Pancreas (tissue), 10 donors: ENCODE measurements at regions not wholly inside any gene's neighbourhood (a gene's known extent, or its start where the extent isn't known, plus 50 kb on each side); places are given as distances from the start of the nearest gene placed in this dataset.

Experiments
- ATAC-seq, 4 donors: fragments of 200-7000 bp; cut with Tn5 transposase; one replicate each; pipeline versions ENCODE4 v1.8.0 to v1.9.1; 2020; ENCODE audit warnings: mild to moderate bottlenecking in 4 of 4, moderate library complexity in 4 of 4
- DNase-seq, 6 donors: peaks; one replicate each; pipeline ENCODE4 v3.0.0-alpha.2; 2020
- FAIRE-seq: peaks from 2 replicates; lab custom pipeline; 2012; peaks lifted over from hg19 to GRCh38; lab: Jason Lieb, UNC
- H3K27ac ChIP-seq, 4 donors: fragments of 200-600 bp; sonication (generic); 1 replicate in 3 of 4; 2 replicates in 1 of 4; pipeline versions ENCODE4 v1.5.0 to v1.8.0; 2020
- H3K27me3 ChIP-seq, 4 donors: fragments of 200-600 bp; one replicate each; pipeline ENCODE4 v1.8.0; 2021
- H3K36me3 ChIP-seq, 3 donors: fragments of 200-600 bp; sonication (generic) in 1 of 3; one replicate each; pipeline versions ENCODE4 v1.5.0 to v1.8.0; 2020 to 2021
- H3K4me1 ChIP-seq, 3 donors: fragments of 200-600 bp; one replicate each; pipeline ENCODE4 v1.8.0; 2021
- H3K4me3 ChIP-seq, 4 donors: fragments of 200-600 bp; sonication (generic) in 2 of 4; one replicate each; pipeline versions ENCODE4 v1.5.0 to v1.8.0; 2020 to 2021
- H3K9me3 ChIP-seq, 4 donors: fragments of 200-600 bp; one replicate each; pipeline ENCODE4 v1.8.0; 2021
- WGBS, 2 donors: extraction: QIAGEN DNeasy Blood & Tissue Kit; methylation state at CpG; one replicate each; pipeline ENCODE4 v1.1.7; 2013; 5-methylcytosine and 5-hydroxymethylcytosine counted together
- intact Hi-C, 3 donors: fragments of 100-400 bp; cut with DNase I; formaldehyde crosslinking; loops; one replicate each; pipeline versions ENCODE4 v1.11.1 to v1.14.2; 2022
- TF ChIP-seq, protein P1 (sequence below), 4 donors: fragments of 200-600 bp; sonication (generic) in 3 of 4; IDR thresholded peaks; one replicate each; pipeline versions ENCODE4 v1.5.0 to v1.8.0; 2021; ENCODE audit warnings: antibody characterized with exemption in 4 of 4
- donor health status: healthy with polysubstance abuse.
- donor health status: DM: no; HTN: no; CAD: no; lungs with moderate emphysema.
- donor health status: DM: no; HTN: no; CAD: no.
- donor health status: control.
- donor health status: control.
- donor health status: Bipolar disorder and iron deficiency.
- donor health status: DM: yes; HTN: yes; CAD: no.
- donor health status: DM: no; HTN: no; CAD: no.
- donor health status: DM: no; HTN: no; CAD: no.
- donor health status: DM: yes; HTN: yes; CAD: no.

DNA sequence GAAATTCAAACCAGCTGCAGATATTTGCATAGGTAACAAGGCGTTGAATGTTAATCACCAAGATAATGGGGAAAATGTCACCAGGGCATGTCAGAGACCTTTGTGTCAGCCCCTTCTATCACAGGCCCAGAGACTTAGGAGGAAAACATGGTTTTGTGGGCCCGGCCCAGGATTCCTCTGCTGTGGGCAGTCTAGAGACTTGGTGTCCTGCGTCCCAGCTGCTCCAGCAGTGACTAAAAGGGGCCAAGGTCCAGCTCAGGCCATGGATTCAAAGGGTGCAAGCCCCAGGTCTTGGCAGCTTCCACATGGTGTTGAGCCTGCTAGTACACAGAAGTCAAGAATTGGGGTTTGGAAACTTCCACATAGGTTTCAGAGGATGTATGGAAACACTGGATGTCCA is 147.5 kb upstream of the ZWINT start:
- TF ChIP-seq, protein P1, sequence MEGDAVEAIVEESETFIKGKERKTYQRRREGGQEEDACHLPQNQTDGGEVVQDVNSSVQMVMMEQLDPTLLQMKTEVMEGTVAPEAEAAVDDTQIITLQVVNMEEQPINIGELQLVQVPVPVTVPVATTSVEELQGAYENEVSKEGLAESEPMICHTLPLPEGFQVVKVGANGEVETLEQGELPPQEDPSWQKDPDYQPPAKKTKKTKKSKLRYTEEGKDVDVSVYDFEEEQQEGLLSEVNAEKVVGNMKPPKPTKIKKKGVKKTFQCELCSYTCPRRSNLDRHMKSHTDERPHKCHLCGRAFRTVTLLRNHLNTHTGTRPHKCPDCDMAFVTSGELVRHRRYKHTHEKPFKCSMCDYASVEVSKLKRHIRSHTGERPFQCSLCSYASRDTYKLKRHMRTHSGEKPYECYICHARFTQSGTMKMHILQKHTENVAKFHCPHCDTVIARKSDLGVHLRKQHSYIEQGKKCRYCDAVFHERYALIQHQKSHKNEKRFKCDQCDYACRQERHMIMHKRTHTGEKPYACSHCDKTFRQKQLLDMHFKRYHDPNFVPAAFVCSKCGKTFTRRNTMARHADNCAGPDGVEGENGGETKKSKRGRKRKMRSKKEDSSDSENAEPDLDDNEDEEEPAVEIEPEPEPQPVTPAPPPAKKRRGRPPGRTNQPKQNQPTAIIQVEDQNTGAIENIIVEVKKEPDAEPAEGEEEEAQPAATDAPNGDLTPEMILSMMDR (IDR thresholded peaks at IDR 0.05), result no peak
- Histone ChIP-seq H3K36me3 (no peaks in the 10 kb centered on the region), H3K27ac (no peak overlapping the region), H3K27me3 (no peaks in the 10 kb centered on the region), H3K9me3 (no peaks in the 10 kb centered on the region), H3K4me1 (no peaks in the 10 kb centered on the region), H3K4me3 (no peak overlapping the region)
- no peak for FAIRE-seq
- intact Hi-C loops, result no loop called here
- WGBS, 2 donors, result 59 to 68% methylated on average over 3 of the region's 3 CpGs
- no peak for ATAC-seq
- peak in 1 of 6 donors; percentile 25 for DNase-seq

DNA sequence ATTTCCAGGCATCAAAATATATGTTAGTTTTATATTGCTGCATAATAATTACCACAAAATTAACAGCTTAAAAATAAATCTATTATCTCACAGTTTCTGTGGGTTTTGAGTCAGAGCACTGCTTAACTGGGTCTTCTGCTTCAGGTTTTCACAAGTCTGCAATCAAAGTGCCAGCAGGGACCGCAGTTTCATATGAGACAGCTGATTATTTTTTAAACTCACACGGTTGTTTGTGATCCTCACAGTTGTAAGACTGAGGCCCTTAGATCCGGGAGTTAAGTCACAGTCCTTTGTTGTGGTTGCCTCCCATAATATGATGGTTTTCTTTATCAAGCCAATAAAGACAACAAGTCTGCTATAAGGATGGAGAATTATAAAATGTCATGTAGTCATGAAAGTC is 146.0 kb upstream of the ZWINT start:
- intact Hi-C loops, result no loop called here
- ATAC-seq (no peak), FAIRE-seq (no peak), DNase-seq (no peak)
- no peaks in the 10 kb centered on the region for H3K4me1 ChIP-seq
- no peaks in the 10 kb centered on the region for H3K27me3 ChIP-seq
- H3K9me3 ChIP-seq, result no peaks in the 10 kb centered on the region
- TF ChIP-seq, protein P1 (IDR thresholded peaks at IDR 0.05), result no peak
- H3K36me3 ChIP-seq, result no peaks in the 10 kb centered on the region
- H3K27ac ChIP-seq, result no peak overlapping the region
- H3K4me3 ChIP-seq, result no peak overlapping the region
- WGBS, 2 donors, result 59 to 75% methylated on average over 3 of the region's 3 CpGs

DNA sequence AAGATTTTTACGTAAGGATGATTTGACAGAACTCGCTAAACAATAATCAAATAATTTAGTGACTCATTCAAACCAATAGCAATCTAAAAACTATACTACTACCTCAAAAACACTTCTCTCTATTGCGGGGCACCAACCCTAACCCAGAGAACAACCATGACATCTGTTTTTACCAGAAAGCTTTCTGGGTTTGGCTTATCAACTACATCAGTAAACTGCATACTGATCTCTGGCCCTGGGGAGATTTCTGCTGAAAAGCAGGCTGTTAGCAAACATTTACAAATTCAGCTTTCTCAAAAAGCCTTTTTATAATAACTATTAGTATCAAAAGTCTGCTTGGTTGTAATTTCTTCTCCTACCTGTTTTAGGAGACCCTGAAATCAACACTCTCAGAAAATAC is 144.5 kb upstream of the ZWINT start:
- no peak overlapping the region for H3K4me3 ChIP-seq
- 76 to 89% methylated on average over 3 of the region's 3 CpGs for WGBS, 2 donors
- no peak for FAIRE-seq
- intact Hi-C loops, result no loop called here
- no peaks in the 10 kb centered on the region for H3K27me3 ChIP-seq
- H3K9me3 ChIP-seq, result no peaks in the 10 kb centered on the region
- H3K4me1 ChIP-seq, result no peaks in the 10 kb centered on the region
- no peak for ATAC-seq
- DNase-seq, result no peak
- H3K36me3 ChIP-seq, result no peaks in the 10 kb centered on the region
- TF ChIP-seq, protein P1 (IDR thresholded peaks at IDR 0.05), result no peak
- no peak overlapping the region for H3K27ac ChIP-seq

GRCh38 chr10:56496186-56496486 is 135.1 kb upstream of the ZWINT start:
- FAIRE-seq (no peak), ATAC-seq (no peak), DNase-seq (no peak)
- Histone ChIP-seq H3K9me3 (no peaks in the 10 kb centered on the region), H3K4me1 (no peaks in the 10 kb centered on the region), H3K4me3 (no peak overlapping the region), H3K36me3 (no peaks in the 10 kb centered on the region), H3K27ac (no peak overlapping the region), H3K27me3 (no peaks in the 10 kb centered on the region)
- TF ChIP-seq, protein P1 (IDR thresholded peaks at IDR 0.05), result no peak
- intact Hi-C loops, result no loop called here
- WGBS, 2 donors, result 50 to 60% methylated on average over 2 of the region's 2 CpGs

DNA sequence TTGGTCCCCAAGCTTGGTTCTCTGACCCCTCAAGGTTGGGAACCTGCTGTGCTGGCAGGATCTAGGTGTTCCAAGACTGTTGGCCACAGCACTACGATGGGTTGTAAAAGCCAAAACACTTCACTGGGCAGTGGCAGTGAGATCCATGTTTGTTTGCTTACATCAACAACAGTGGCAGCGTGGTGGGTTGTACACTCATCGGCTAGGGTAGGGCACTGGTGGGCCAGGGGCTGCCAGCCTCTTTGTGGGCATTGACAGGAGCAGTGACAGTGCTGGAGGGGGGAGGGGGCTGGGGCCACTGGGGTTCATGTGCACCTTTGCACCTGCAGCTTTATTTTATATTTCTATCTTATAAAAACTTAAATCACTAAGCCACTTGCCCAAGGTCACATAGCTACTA is 126.7 kb upstream of the ZWINT start:
- H3K27ac ChIP-seq, result no peak overlapping the region
- TF ChIP-seq, protein P1 (IDR thresholded peaks at IDR 0.05), result no peak
- H3K9me3 ChIP-seq, result no peaks in the 10 kb centered on the region
- intact Hi-C loops, result no loop called here
- H3K27me3 ChIP-seq, result no peaks in the 10 kb centered on the region
- no peaks in the 10 kb centered on the region for H3K4me1 ChIP-seq
- no peak overlapping the region for H3K4me3 ChIP-seq
- ATAC-seq, result no peak
- 65 to 74% methylated on average over 3 of the region's 3 CpGs for WGBS, 2 donors
- peak in 1 of 6 donors; percentile 16 for DNase-seq
- FAIRE-seq, result no peak
- H3K36me3 ChIP-seq, result no peaks in the 10 kb centered on the region
